Heart right ventricle (tissue), 16 donors: ENCODE measurements at regions not wholly inside any gene's neighbourhood (a gene's known extent, or its start where the extent isn't known, plus 50 kb on each side); places are given as distances from the start of the nearest gene placed in this dataset.

Experiments
- ATAC-seq, 8 donors: fragments of 200-7000 bp; cut with Tn5 transposase; one replicate each; pipeline ENCODE4 v1.9.1; 2020; ENCODE audit warnings: mild to moderate bottlenecking in 8 of 8, moderate library complexity in 8 of 8, moderate number of reproducible peaks in 1 of 8
- DNase-seq, 2 donors: peaks; one replicate each; pipeline ENCODE4 v3.0.0-alpha.2; 2020
- H3K27ac ChIP-seq, 10 donors: fragments of 200-600 bp; sonication (generic) in 2 of 10; one replicate each; pipeline versions ENCODE4 v1.5.0 to v1.8.0; 2020 to 2022; ENCODE audit warnings: mild to moderate bottlenecking in 3 of 10
- H3K27me3 ChIP-seq, 7 donors: fragments of 200-600 bp; one replicate each; pipeline ENCODE4 v1.8.0; 2021 to 2022; ENCODE audit warnings: mild to moderate bottlenecking in 2 of 7
- H3K36me3 ChIP-seq, 9 donors: fragments of 200-600 bp; sonication (generic) in 1 of 9; one replicate each; pipeline versions ENCODE4 v1.5.0 to v1.8.0; 2020 to 2022; ENCODE audit warnings: mild to moderate bottlenecking in 2 of 9
- H3K4me1 ChIP-seq, 9 donors: fragments of 200-600 bp; sonication (generic) in 1 of 9; one replicate each; pipeline versions ENCODE4 v1.5.0 to v1.8.0; 2020 to 2022; ENCODE audit warnings: mild to moderate bottlenecking in 4 of 9
- H3K4me3 ChIP-seq, 10 donors: fragments of 200-600 bp; sonication (generic) in 2 of 10; one replicate each; pipeline versions ENCODE4 v1.5.0 to v1.8.0; 2020 to 2022; ENCODE audit warnings: mild to moderate bottlenecking in 7 of 10, moderate library complexity in 2 of 10
- H3K9me3 ChIP-seq, 11 donors: fragments of 200-600 bp in 10 of 11; sonication (generic) in 2 of 11; one replicate each; pipeline versions ENCODE4 v1.5.0 to v1.8.0; 2013 to 2022; ENCODE audit warnings: mild to moderate bottlenecking in 2 of 11, control low read depth in 1 of 11, moderate library complexity in 1 of 11
- WGBS, 2 donors: extraction: QIAGEN DNeasy Blood & Tissue Kit; methylation state at CpG; one replicate each; pipeline ENCODE4 v1.1.7; 2013; ENCODE audit warnings: inconsistent platforms in 1 of 2; 5-methylcytosine and 5-hydroxymethylcytosine counted together
- intact Hi-C, 10 donors: fragments of 100-400 bp; cut with DNase I; formaldehyde crosslinking; loops; one replicate each; pipeline versions ENCODE4 v1.11.1 to v1.14.2; 2022
- TF ChIP-seq, protein P1 (sequence below), 9 donors: fragments of 200-600 bp; sonication (generic) in 2 of 9; IDR thresholded peaks; one replicate each; pipeline versions ENCODE4 v1.5.0 to v1.8.0; 2021 to 2022; ENCODE audit warnings: antibody characterized with exemption in 9 of 9, mild to moderate bottlenecking in 5 of 9, moderate library complexity in 1 of 9
- donor health status: Arrhythmogenic right ventricular cardiomyopathy.
- donor health status: ischemic (EF 13 %, LVEDD 7.1; RV severe dilation, severe dysfunction).
- donor health status: healthy with polysubstance abuse.
- donor health status: DM: no; HTN: yes; CAD: no.
- donor health status: DM: no; HTN: no; CAD: no.
- donor health status: ischemic (EF 25% LVEDD 6.9; RV normal size, moderate dysfunction).
- donor health status: ischemic (EF 25% LVEDD 5.7; RV mildly dilated, moderate dysfunction).
- donor health status: healthy.
- donor health status: DM: yes; HTN: yes; CAD: no.
- donor health status: Ischemic cardiomyopathy.
- donor health status: ischemic (EF 35%, LVEDD 5.7; RV mildly dilated, moderate dysfunction).
- donor health status: nonischemic (EF 11% LVEDD 7.7; RV severe dilation, severe dysfunction).
- donor health status: DM: yes; HTN: yes; CAD: no.
- donor health status: PGD.
- donor health status: ischemic (EF 29% LVEDD 5.4; RV normal size, mild dysfunction).
- donor health status: nonischemic (EF 23%, LVEDD 6.1; RV moderate dilation, normal function).

DNA sequence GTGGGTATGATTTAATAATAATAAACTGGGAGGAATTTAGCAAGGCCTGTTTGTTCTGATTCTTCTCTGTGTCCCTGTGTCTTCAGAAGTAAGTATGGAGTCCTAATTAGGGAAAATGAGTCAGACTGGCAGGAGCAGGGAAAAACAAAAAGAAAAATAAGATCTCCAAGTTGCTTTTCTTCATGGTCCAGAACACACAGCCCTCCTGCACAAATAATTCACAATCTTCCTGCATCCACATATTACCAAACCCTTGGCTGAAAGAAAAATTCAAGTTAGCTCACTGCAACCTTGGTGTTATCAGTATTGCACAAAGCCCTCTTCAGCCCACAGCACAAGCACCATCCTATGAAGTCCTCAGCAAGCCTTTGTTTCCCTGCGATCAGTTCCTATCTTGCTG lies 142.0 kb upstream of the LAMA2 start:
- no peaks in the 10 kb centered on the region for H3K4me1 ChIP-seq
- intact Hi-C loops: no loop called here
- no peak for ATAC-seq

DNA sequence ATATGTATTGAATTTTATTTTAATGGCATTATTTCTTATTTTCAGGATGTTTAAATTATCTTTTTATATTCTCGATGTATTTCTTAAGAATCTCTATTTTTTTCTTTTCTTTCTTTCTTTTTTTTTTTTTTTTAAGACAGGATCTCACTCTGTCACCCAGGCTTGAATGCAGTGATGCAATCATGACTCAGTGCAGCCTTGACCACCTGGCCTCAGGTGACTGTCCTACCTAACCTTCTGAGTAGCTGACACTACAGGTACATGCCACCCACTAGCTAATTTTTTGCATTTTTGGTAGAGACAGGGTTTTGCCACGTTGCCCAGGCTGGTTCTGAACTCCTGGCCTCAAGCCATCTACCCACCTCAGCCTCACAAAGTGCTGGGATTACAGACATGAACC lies 143.8 kb upstream of the LAMA2 start:
- no peak overlapping the region for H3K4me3 ChIP-seq
- intact Hi-C loops: loop anchor here in 3 of 10 donors (5.0 to 10.0 kb wide), 3 partner anchors 516 to 1622 kb away; partner anchors contain the start of gene RSPO3 (in 1 of the 3)
- DNase-seq (no peak), ATAC-seq (no peak)
- H3K4me1 ChIP-seq: no peaks in the 10 kb centered on the region
- TF ChIP-seq, protein P1, sequence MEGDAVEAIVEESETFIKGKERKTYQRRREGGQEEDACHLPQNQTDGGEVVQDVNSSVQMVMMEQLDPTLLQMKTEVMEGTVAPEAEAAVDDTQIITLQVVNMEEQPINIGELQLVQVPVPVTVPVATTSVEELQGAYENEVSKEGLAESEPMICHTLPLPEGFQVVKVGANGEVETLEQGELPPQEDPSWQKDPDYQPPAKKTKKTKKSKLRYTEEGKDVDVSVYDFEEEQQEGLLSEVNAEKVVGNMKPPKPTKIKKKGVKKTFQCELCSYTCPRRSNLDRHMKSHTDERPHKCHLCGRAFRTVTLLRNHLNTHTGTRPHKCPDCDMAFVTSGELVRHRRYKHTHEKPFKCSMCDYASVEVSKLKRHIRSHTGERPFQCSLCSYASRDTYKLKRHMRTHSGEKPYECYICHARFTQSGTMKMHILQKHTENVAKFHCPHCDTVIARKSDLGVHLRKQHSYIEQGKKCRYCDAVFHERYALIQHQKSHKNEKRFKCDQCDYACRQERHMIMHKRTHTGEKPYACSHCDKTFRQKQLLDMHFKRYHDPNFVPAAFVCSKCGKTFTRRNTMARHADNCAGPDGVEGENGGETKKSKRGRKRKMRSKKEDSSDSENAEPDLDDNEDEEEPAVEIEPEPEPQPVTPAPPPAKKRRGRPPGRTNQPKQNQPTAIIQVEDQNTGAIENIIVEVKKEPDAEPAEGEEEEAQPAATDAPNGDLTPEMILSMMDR (IDR thresholded peaks at IDR 0.05): no peak
- H3K9me3 ChIP-seq: no peaks in the 10 kb centered on the region
- no peak overlapping the region for H3K27ac ChIP-seq
- no peaks in the 10 kb centered on the region for H3K36me3 ChIP-seq
- WGBS, 2 donors: 64 to 75% methylated on average over 2 of the region's 2 CpGs
- H3K27me3 ChIP-seq: no peaks in the 10 kb centered on the region

More for the DNA sequence above, 142.0 kb upstream of the LAMA2 start:
- DNase-seq: no peak
- WGBS, 2 donors: 94 to 97% methylated on average over 1 of the region's 1 CpG
- no peaks in the 10 kb centered on the region for H3K27me3 ChIP-seq
- no peaks in the 10 kb centered on the region for H3K36me3 ChIP-seq
- H3K4me3 ChIP-seq: no peak overlapping the region
- H3K27ac ChIP-seq: no peak overlapping the region
- TF ChIP-seq, protein P1 (IDR thresholded peaks at IDR 0.05): no peak
- no peaks in the 10 kb centered on the region for H3K9me3 ChIP-seq

DNA sequence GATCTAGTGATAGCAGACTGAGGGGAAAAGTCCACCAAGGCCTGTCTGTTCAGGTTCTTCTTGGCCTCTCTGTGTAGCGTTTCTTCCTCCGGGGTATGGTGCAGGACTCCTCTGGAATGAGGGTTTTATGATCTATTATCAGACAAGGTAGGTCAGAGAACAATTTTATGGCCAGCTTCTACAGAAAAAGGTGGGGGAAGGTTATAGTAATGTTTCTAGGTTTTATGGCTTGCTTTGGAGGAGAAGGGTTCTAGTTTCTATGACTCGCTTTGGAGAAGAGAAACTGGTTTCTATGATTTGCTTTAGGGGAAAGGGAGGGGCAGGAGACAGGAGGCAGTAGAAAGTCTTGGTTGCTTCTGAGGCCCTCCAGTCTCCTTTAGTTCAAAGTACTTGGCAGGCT lies 144.8 kb upstream of the LAMA2 start:
- Histone ChIP-seq H3K27ac (no peak overlapping the region), H3K9me3 (no peaks in the 10 kb centered on the region), H3K36me3 (no peaks in the 10 kb centered on the region), H3K27me3 (no peaks in the 10 kb centered on the region), H3K4me1 (no peaks in the 10 kb centered on the region), H3K4me3 (no peak overlapping the region)
- no peak for DNase-seq
- ATAC-seq: no peak
- 92 to 96% methylated on average over 3 of the region's 3 CpGs for WGBS, 2 donors
- intact Hi-C loops: loop anchor here in 3 of 10 donors (5.0 to 10.0 kb wide), 3 partner anchors 517 to 1621 kb away; partner anchors contain the start of gene RSPO3 (in 1 of the 3)
- TF ChIP-seq, protein P1 (IDR thresholded peaks at IDR 0.05): no peak

DNA sequence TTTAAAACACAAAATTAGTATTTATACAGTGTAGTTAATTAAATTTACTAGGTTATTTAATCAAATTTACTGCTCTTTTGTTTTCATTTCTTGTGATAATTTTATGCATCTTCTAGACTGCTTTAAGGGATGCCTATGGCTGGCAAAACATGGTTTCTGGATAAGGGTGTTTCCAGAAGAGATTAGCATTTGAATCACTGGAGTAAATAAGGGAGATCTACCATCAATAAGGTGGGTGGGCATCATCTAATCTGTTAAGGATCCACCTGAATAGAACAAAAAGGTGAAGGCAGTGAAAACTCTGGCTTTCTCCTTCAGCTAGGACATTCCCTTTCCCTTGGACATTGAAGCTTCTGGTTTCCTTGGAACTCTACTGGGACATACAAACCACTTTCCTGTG lies 146.2 kb upstream of the LAMA2 start:
- H3K27me3 ChIP-seq: no peaks in the 10 kb centered on the region
- H3K36me3 ChIP-seq: no peaks in the 10 kb centered on the region
- TF ChIP-seq, protein P1 (IDR thresholded peaks at IDR 0.05): no peak
- H3K4me3 ChIP-seq: no peak overlapping the region
- H3K9me3 ChIP-seq: no peaks in the 10 kb centered on the region
- intact Hi-C loops: loop anchor here in 3 of 10 donors (5.0 to 10.0 kb wide), 3 partner anchors 518 to 1619 kb away; partner anchors contain the start of gene RSPO3 (in 1 of the 3)
- H3K4me1 ChIP-seq: peaks cover 0 to 3% (median 0%) of the 10 kb centered on the region in 9 donors
- no peak overlapping the region for H3K27ac ChIP-seq
- DNase-seq (no peak), ATAC-seq (no peak)
